Stimulated activated CD4-positive, alpha-beta T cell treated with anti-CD3 and anti-CD28 coated beads, Interleukin-4, amount 100 ng/mL, for 24 hours (primary cell): ENCODE measurements at regions not wholly inside any gene's neighbourhood (a gene's known extent, or its start where the extent isn't known, plus 50 kb on each side); places are given as distances from the start of the nearest gene placed in this dataset.
"Not testable (repeated sequence)": the region's sequence is repeated elsewhere in the genome, so short reads cannot be mapped to it uniquely, and the experiment has no call there.

ENCODE experiments used
- DNase-seq: peaks from one replicate; pipeline ENCODE4 v3.0.0-alpha.2; 2020

GRCh38 chr2:242054881-242055801 lies 185.6 kb downstream of the RTP5 start:
- no peak for DNase-seq

- no peak for DNase-seq
Observed at GRCh38 chr2:242056026-242056425, 186.5 kb downstream of the RTP5 start.

- no peak for DNase-seq
Observed at GRCh38 chr2:242056785-242057184, 187.3 kb downstream of the RTP5 start.

GRCh38 chr2:242057379-242058040 lies 188.0 kb downstream of the RTP5 start:
- no peak for DNase-seq

GRCh38 chr2:242058116-242058680 lies 188.7 kb downstream of the RTP5 start:
- no peak for DNase-seq

- DNase-seq = no peak
Observed at GRCh38 chr2:242059566-242059965, 190.0 kb downstream of the RTP5 start.

- DNase-seq = no peak
Observed at GRCh38 chr2:242060212-242060835, 190.8 kb downstream of the RTP5 start.

- DNase-seq = not testable (repeated sequence)
Observed at GRCh38 chr2:242061930-242062329, 192.4 kb downstream of the RTP5 start.

- no peak for DNase-seq
Observed at GRCh38 chr2:242063436-242063835, 193.9 kb downstream of the RTP5 start.

- no peak for DNase-seq
Observed at GRCh38 chr2:242063850-242064249, 194.3 kb downstream of the RTP5 start.

- no peak for DNase-seq
Observed at GRCh38 chr2:242064364-242065250, 195.1 kb downstream of the RTP5 start.

- no peak for DNase-seq
Observed at GRCh38 chr2:242065426-242065825, 195.9 kb downstream of the RTP5 start.

GRCh38 chr2:242069018-242069417 lies 199.5 kb downstream of the RTP5 start:
- no peak for DNase-seq

GRCh38 chr2:242069938-242070395 lies 200.4 kb downstream of the RTP5 start:
- DNase-seq = not testable (repeated sequence)

GRCh38 chr2:242070726-242071125 lies 201.2 kb downstream of the RTP5 start:
- not testable (repeated sequence) for DNase-seq

- not testable (repeated sequence) for DNase-seq
Observed at GRCh38 chr2:242071377-242071776, 201.8 kb downstream of the RTP5 start.

GRCh38 chr2:242071936-242072335 lies 202.4 kb downstream of the RTP5 start:
- DNase-seq = not testable (repeated sequence)

GRCh38 chr2:242075168-242075567 lies 205.6 kb downstream of the RTP5 start:
- DNase-seq = no peak

GRCh38 chr2:242075696-242076095 lies 206.2 kb downstream of the RTP5 start:
- DNase-seq = no peak

GRCh38 chr2:242076184-242076583 lies 206.7 kb downstream of the RTP5 start:
- DNase-seq = not testable (repeated sequence)

GRCh38 chr2:242078426-242078825 lies 208.9 kb downstream of the RTP5 start:
- DNase-seq = not testable (repeated sequence)

GRCh38 chr2:242079792-242080191 lies 210.3 kb downstream of the RTP5 start:
- DNase-seq = not testable (repeated sequence)
